Parathyroid adenoma (tissue), 2 donors: ENCODE measurements at regions not wholly inside any gene's neighbourhood (a gene's known extent, or its start where the extent isn't known, plus 50 kb on each side); places are given as distances from the start of the nearest gene placed in this dataset.
"Not testable (repeated sequence)": the region's sequence is repeated elsewhere in the genome, so short reads cannot be mapped to it uniquely, and the experiment has no call there.

Experiments
- H2AFZ ChIP-seq: fragments of 300-600 bp; sonication (generic); one replicate; pipeline ENCODE4 v1.7.0; 2017; ENCODE audit warnings: antibody characterized with exemption, mild to moderate bottlenecking
- H3K27ac ChIP-seq: fragments of 300-600 bp; sonication (generic); one replicate; pipeline ENCODE4 v1.7.0; 2017
- H3K27me3 ChIP-seq: fragments of 300-600 bp; sonication (generic); one replicate; pipeline ENCODE4 v1.7.0; 2017; ENCODE audit warnings: low read length; ENCODE audit not compliant: control insufficient read depth, insufficient read depth
- H3K36me3 ChIP-seq: fragments of 300-600 bp; sonication (generic); one replicate; pipeline ENCODE4 v1.7.0; 2017; ENCODE audit warnings: low read length; ENCODE audit not compliant: control insufficient read depth, insufficient read depth
- H3K4me1 ChIP-seq: fragments of 300-600 bp; sonication (generic); one replicate; pipeline ENCODE4 v1.7.0; 2017; ENCODE audit warnings: control low read depth
- H3K4me2 ChIP-seq: fragments of 300-600 bp; sonication (generic); one replicate; pipeline ENCODE4 v1.7.0; 2017; ENCODE audit warnings: low read length
- H3K4me3 ChIP-seq: fragments of 300-600 bp; sonication (generic); one replicate; pipeline ENCODE4 v1.7.0; 2017; ENCODE audit warnings: low read depth, low read length
- H3K79me2 ChIP-seq: fragments of 300-600 bp; sonication (generic); one replicate; pipeline ENCODE4 v1.7.0; 2017; ENCODE audit warnings: control low read depth
- H3K9ac ChIP-seq: fragments of 300-600 bp; sonication (generic); one replicate; pipeline ENCODE4 v1.7.0; 2017; ENCODE audit warnings: mild to moderate bottlenecking
- H3K9me3 ChIP-seq: fragments of 300-600 bp; sonication (generic); one replicate; pipeline ENCODE4 v1.7.0; 2017; ENCODE audit warnings: low read length; ENCODE audit not compliant: control insufficient read depth
- CTCF ChIP-seq: fragments of 300-600 bp; sonication (generic); IDR thresholded peaks from one replicate; pipeline ENCODE4 v1.7.0; 2017; ENCODE audit warnings: antibody characterized with exemption, mild to moderate bottlenecking
- donor health status: primary hyperparathyroidism.

GRCh38 chr21:28126521-28127174 is 866.0 kb downstream of the LTN1 start:
- H3K4me1 ChIP-seq, result no peaks in the 10 kb centered on the region
- no peak overlapping the region for H3K9ac ChIP-seq
- H3K4me2 ChIP-seq, result no peak overlapping the region
- H3K27ac ChIP-seq, result no peak overlapping the region
- no peak overlapping the region for H2AFZ ChIP-seq
- no peaks in the 10 kb centered on the region for H3K79me2 ChIP-seq
- TF ChIP-seq CTCF, result no peak
- H3K9me3 ChIP-seq, result no peaks in the 10 kb centered on the region
- H3K36me3 ChIP-seq, result no peaks in the 10 kb centered on the region
- no peak overlapping the region for H3K4me3 ChIP-seq
- no peaks in the 10 kb centered on the region for H3K27me3 ChIP-seq

- no peaks in the 10 kb centered on the region for H3K9me3 ChIP-seq
- no peak for TF ChIP-seq CTCF
- H3K27me3 ChIP-seq, result no peaks in the 10 kb centered on the region
- H3K9ac ChIP-seq, result no peak overlapping the region
- no peak overlapping the region for H3K4me3 ChIP-seq
- no peaks in the 10 kb centered on the region for H3K79me2 ChIP-seq
- no peaks in the 10 kb centered on the region for H3K4me1 ChIP-seq
- H3K27ac ChIP-seq, result no peak overlapping the region
- no peak overlapping the region for H3K4me2 ChIP-seq
- H2AFZ ChIP-seq, result no peak overlapping the region
- no peaks in the 10 kb centered on the region for H3K36me3 ChIP-seq
Measured at GRCh38 chr21:28124541-28124940, 868.1 kb downstream of the LTN1 start.

GRCh38 chr21:28118570-28118969 is 874.1 kb downstream of the LTN1 start:
- Histone ChIP-seq H3K27me3 (no peaks in the 10 kb centered on the region), H3K79me2 (no peaks in the 10 kb centered on the region), H3K27ac (no peak overlapping the region), H3K4me3 (no peak overlapping the region), H3K36me3 (no peaks in the 10 kb centered on the region), H2AFZ (no peak overlapping the region), H3K4me2 (no peak overlapping the region), H3K9ac (no peak overlapping the region), H3K4me1 (no peaks in the 10 kb centered on the region), H3K9me3 (no peaks in the 10 kb centered on the region)
- TF ChIP-seq CTCF, result no peak

- not testable (repeated sequence) for H3K4me2 ChIP-seq, H3K27ac ChIP-seq, H3K4me1 ChIP-seq, H3K4me3 ChIP-seq, H3K79me2 ChIP-seq, H3K36me3 ChIP-seq, H3K27me3 ChIP-seq, H3K9me3 ChIP-seq, H2AFZ ChIP-seq, H3K9ac ChIP-seq
Measured at GRCh38 chr21:28114986-28115385, 877.7 kb downstream of the LTN1 start.

GRCh38 chr21:28113718-28114117 is 879.0 kb downstream of the LTN1 start:
- H3K9ac ChIP-seq, result no peak overlapping the region

More at GRCh38 chr21:28113718-28114117, 879.0 kb downstream of the LTN1 start:
- no peak for TF ChIP-seq CTCF
- H3K4me2 ChIP-seq, result no peak overlapping the region
- no peaks in the 10 kb centered on the region for H3K36me3 ChIP-seq
- H2AFZ ChIP-seq, result no peak overlapping the region
- no peak overlapping the region for H3K27ac ChIP-seq
- H3K27me3 ChIP-seq, result no peaks in the 10 kb centered on the region
- no peak overlapping the region for H3K4me3 ChIP-seq
- no peaks in the 10 kb centered on the region for H3K9me3 ChIP-seq
- no peaks in the 10 kb centered on the region for H3K79me2 ChIP-seq
- H3K4me1 ChIP-seq, result no peaks in the 10 kb centered on the region
